Endothelial cell (in vitro differentiated cells): ENCODE measurements at regions not wholly inside any gene's neighbourhood (a gene's known extent, or its start where the extent isn't known, plus 50 kb on each side); places are given as distances from the start of the nearest gene placed in this dataset.

Experiments
- DNase-seq: peaks from one replicate; pipeline ENCODE4 v3.0.0; 2021; ENCODE audit warnings: low spot score
- H3K27ac Mint-ChIP-seq: one replicate; pipeline ENCODE4 v1.8.0; 2021; ENCODE audit warnings: mixed read lengths, inconsistent platforms; ENCODE audit not compliant: unreplicated experiment
- H3K27me3 Mint-ChIP-seq: one replicate; pipeline ENCODE4 v1.8.0; 2021; ENCODE audit warnings: mild to moderate bottlenecking, moderate library complexity, mixed read lengths, inconsistent platforms; ENCODE audit not compliant: unreplicated experiment
- H3K36me3 Mint-ChIP-seq: one replicate; pipeline ENCODE4 v1.8.0; 2021; ENCODE audit warnings: mild to moderate bottlenecking, low read depth, mixed read lengths, inconsistent platforms; ENCODE audit not compliant: unreplicated experiment
- H3K4me1 Mint-ChIP-seq: one replicate; pipeline ENCODE4 v1.8.0; 2021; ENCODE audit warnings: mild to moderate bottlenecking, mixed read lengths, inconsistent platforms; ENCODE audit not compliant: unreplicated experiment
- H3K4me3 Mint-ChIP-seq: one replicate; pipeline ENCODE4 v1.8.0; 2021; ENCODE audit warnings: mild to moderate bottlenecking, mixed read lengths, inconsistent platforms; ENCODE audit not compliant: unreplicated experiment
- H3K9me3 Mint-ChIP-seq: one replicate; pipeline ENCODE4 v1.8.0; 2021; ENCODE audit warnings: mixed read lengths, inconsistent platforms; ENCODE audit not compliant: unreplicated experiment
- CTCF ChIP-seq: fragments of 200-600 bp; sonication (generic); IDR thresholded peaks from one replicate; pipeline ENCODE4 v1.5.0; 2021; ENCODE audit warnings: antibody characterized with exemption; ENCODE audit not compliant: unreplicated experiment

- Mint-ChIP-seq H3K27me3 (no peaks in the 10 kb centered on the region), H3K36me3 (no peaks in the 10 kb centered on the region), H3K4me1 (no peaks in the 10 kb centered on the region), H3K27ac (no peak overlapping the region), H3K9me3 (no peaks in the 10 kb centered on the region), H3K4me3 (no peak overlapping the region)
- DNase-seq: no peak
- TF ChIP-seq CTCF: no peak
Measured at GRCh38 chr1:73784026-73784425, 413.9 kb downstream of the LRRIQ3 start.

GRCh38 chr1:73783352-73783751, 414.6 kb downstream of the LRRIQ3 start:
- Mint-ChIP-seq H3K4me3 (no peak overlapping the region), H3K27ac (no peak overlapping the region), H3K27me3 (no peaks in the 10 kb centered on the region), H3K9me3 (no peaks in the 10 kb centered on the region), H3K36me3 (no peaks in the 10 kb centered on the region), H3K4me1 (no peaks in the 10 kb centered on the region)
- no peak for TF ChIP-seq CTCF
- no peak for DNase-seq

- no peak overlapping the region for H3K27ac Mint-ChIP-seq
- H3K36me3 Mint-ChIP-seq: no peaks in the 10 kb centered on the region
- no peak overlapping the region for H3K4me3 Mint-ChIP-seq
- H3K4me1 Mint-ChIP-seq: no peaks in the 10 kb centered on the region
- no peak for TF ChIP-seq CTCF
- H3K27me3 Mint-ChIP-seq: no peaks in the 10 kb centered on the region
- no peaks in the 10 kb centered on the region for H3K9me3 Mint-ChIP-seq
- DNase-seq: no peak
Measured at GRCh38 chr1:73782901-73783300, 415.1 kb downstream of the LRRIQ3 start.

- Mint-ChIP-seq H3K27me3 (no peaks in the 10 kb centered on the region), H3K9me3 (no peaks in the 10 kb centered on the region), H3K4me1 (no peaks in the 10 kb centered on the region), H3K4me3 (no peak overlapping the region), H3K36me3 (no peaks in the 10 kb centered on the region), H3K27ac (no peak overlapping the region)
- DNase-seq: no peak
- TF ChIP-seq CTCF: no peak
Measured at GRCh38 chr1:73781251-73781650, 416.7 kb downstream of the LRRIQ3 start.

GRCh38 chr1:73778471-73778870, 419.5 kb downstream of the LRRIQ3 start:
- TF ChIP-seq CTCF: no peak
- no peaks in the 10 kb centered on the region for H3K36me3 Mint-ChIP-seq
- H3K27ac Mint-ChIP-seq: no peak overlapping the region
- no peak for DNase-seq
- no peaks in the 10 kb centered on the region for H3K4me1 Mint-ChIP-seq
- H3K9me3 Mint-ChIP-seq: no peaks in the 10 kb centered on the region
- H3K27me3 Mint-ChIP-seq: no peaks in the 10 kb centered on the region
- H3K4me3 Mint-ChIP-seq: no peak overlapping the region
